ENCODE measurements at regions not wholly inside any gene's neighbourhood (a gene's known extent, or its start where the extent isn't known, plus 50 kb on each side); places are given as distances from the start of the nearest gene placed in this dataset.
"Not testable (repeated sequence)": the region's sequence is repeated elsewhere in the genome, so short reads cannot be mapped to it uniquely, and the experiment has no call there.

- no peak for DNase-seq (ENCODE audit: low read depth, low spot score)
- H3K9me3 ChIP-seq (ENCODE audit: control insufficient read depth, insufficient read depth, low read length) = no peaks in the 10 kb centered on the region
- no peak overlapping the region for H3K27ac ChIP-seq (ENCODE audit: low read length)
- H3K36me3 ChIP-seq (ENCODE audit: control insufficient read depth, insufficient read depth, low read length) = no peaks in the 10 kb centered on the region
- no peak overlapping the region for H3K4me3 ChIP-seq (ENCODE audit: low read length)
- no peaks in the 10 kb centered on the region for H3K27me3 ChIP-seq (ENCODE audit: control insufficient read depth, insufficient read depth, low read length)
- no CpG with 5 or more reads among the region's 2 CpGs for WGBS (ENCODE audit: insufficient coverage, insufficient read length)
- no peaks in the 10 kb centered on the region for H3K4me1 ChIP-seq (ENCODE audit: control insufficient read depth, insufficient read depth, low read length)
These were observed 329.1 kb upstream of the ZNF608 start for GRCh38 chr5:125075567-125075966.

GRCh38 chr5:125079028-125079427 is 332.6 kb upstream of the ZNF608 start:
- DNase-seq (ENCODE audit: low read depth, low spot score); H3K27ac ChIP-seq (ENCODE audit: low read length); H3K4me3 ChIP-seq (ENCODE audit: low read length); H3K9me3 ChIP-seq (ENCODE audit: control insufficient read depth, insufficient read depth, low read length); H3K4me1 ChIP-seq (ENCODE audit: control insufficient read depth, insufficient read depth, low read length); H3K27me3 ChIP-seq (ENCODE audit: control insufficient read depth, insufficient read depth, low read length); H3K36me3 ChIP-seq (ENCODE audit: control insufficient read depth, insufficient read depth, low read length): not testable (repeated sequence)
- WGBS (ENCODE audit: insufficient coverage, insufficient read length) = no CpG with 5 or more reads among the region's 5 CpGs

GRCh38 chr5:125081101-125081500 is 334.7 kb upstream of the ZNF608 start:
- no peaks in the 10 kb centered on the region for H3K4me1 ChIP-seq (ENCODE audit: control insufficient read depth, insufficient read depth, low read length)
- no peaks in the 10 kb centered on the region for H3K27me3 ChIP-seq (ENCODE audit: control insufficient read depth, insufficient read depth, low read length)
- no peaks in the 10 kb centered on the region for H3K9me3 ChIP-seq (ENCODE audit: control insufficient read depth, insufficient read depth, low read length)
- no CpG with 5 or more reads among the region's 3 CpGs for WGBS (ENCODE audit: insufficient coverage, insufficient read length)
- H3K27ac ChIP-seq (ENCODE audit: low read length) = no peak overlapping the region
- H3K36me3 ChIP-seq (ENCODE audit: control insufficient read depth, insufficient read depth, low read length) = no peaks in the 10 kb centered on the region
- H3K4me3 ChIP-seq (ENCODE audit: low read length) = no peak overlapping the region
- no peak for DNase-seq (ENCODE audit: low read depth, low spot score)

- no peaks in the 10 kb centered on the region for H3K36me3 ChIP-seq (ENCODE audit: control insufficient read depth, insufficient read depth, low read length)
- DNase-seq (ENCODE audit: low read depth, low spot score) = no peak
- H3K4me1 ChIP-seq (ENCODE audit: control insufficient read depth, insufficient read depth, low read length) = no peaks in the 10 kb centered on the region
- H3K9me3 ChIP-seq (ENCODE audit: control insufficient read depth, insufficient read depth, low read length) = no peaks in the 10 kb centered on the region
- H3K27me3 ChIP-seq (ENCODE audit: control insufficient read depth, insufficient read depth, low read length) = no peaks in the 10 kb centered on the region
- no peak overlapping the region for H3K4me3 ChIP-seq (ENCODE audit: low read length)
- H3K27ac ChIP-seq (ENCODE audit: low read length) = no peak overlapping the region
These were observed 337.5 kb upstream of the ZNF608 start for GRCh38 chr5:125083981-125084380.

GRCh38 chr5:125085797-125086505 is 339.5 kb upstream of the ZNF608 start:
- no CpG with 5 or more reads among the region's 2 CpGs for WGBS (ENCODE audit: insufficient coverage, insufficient read length)
- Histone ChIP-seq H3K27ac (ENCODE audit: low read length) (no peak overlapping the region), H3K9me3 (ENCODE audit: control insufficient read depth, insufficient read depth, low read length) (no peaks in the 10 kb centered on the region), H3K36me3 (ENCODE audit: control insufficient read depth, insufficient read depth, low read length) (no peaks in the 10 kb centered on the region), H3K4me1 (ENCODE audit: control insufficient read depth, insufficient read depth, low read length) (no peaks in the 10 kb centered on the region), H3K27me3 (ENCODE audit: control insufficient read depth, insufficient read depth, low read length) (no peaks in the 10 kb centered on the region), H3K4me3 (ENCODE audit: low read length) (no peak overlapping the region)
- DNase-seq (ENCODE audit: low read depth, low spot score) = no peak

- no peak overlapping the region for H3K27ac ChIP-seq (ENCODE audit: low read length)
- H3K4me3 ChIP-seq (ENCODE audit: low read length) = no peak overlapping the region
- no CpG with 5 or more reads among the region's 27 CpGs for WGBS (ENCODE audit: insufficient coverage, insufficient read length)
- no peaks in the 10 kb centered on the region for H3K27me3 ChIP-seq (ENCODE audit: control insufficient read depth, insufficient read depth, low read length)
- no peaks in the 10 kb centered on the region for H3K36me3 ChIP-seq (ENCODE audit: control insufficient read depth, insufficient read depth, low read length)
- no peaks in the 10 kb centered on the region for H3K9me3 ChIP-seq (ENCODE audit: control insufficient read depth, insufficient read depth, low read length)
- no peaks in the 10 kb centered on the region for H3K4me1 ChIP-seq (ENCODE audit: control insufficient read depth, insufficient read depth, low read length)
- no peak for DNase-seq (ENCODE audit: low read depth, low spot score)
These were observed 342.2 kb upstream of the ZNF608 start for GRCh38 chr5:125088522-125089105.

- WGBS (ENCODE audit: insufficient coverage, insufficient read length) = no CpG with 5 or more reads among the region's 3 CpGs
These were observed 345.7 kb upstream of the ZNF608 start for GRCh38 chr5:125092138-125092537.

GRCh38 chr5:125093776-125094175 is 347.3 kb upstream of the ZNF608 start:
- no peak overlapping the region for H3K4me3 ChIP-seq (ENCODE audit: low read length)
- no peaks in the 10 kb centered on the region for H3K9me3 ChIP-seq (ENCODE audit: control insufficient read depth, insufficient read depth, low read length)
- no peaks in the 10 kb centered on the region for H3K36me3 ChIP-seq (ENCODE audit: control insufficient read depth, insufficient read depth, low read length)
- no peak overlapping the region for H3K27ac ChIP-seq (ENCODE audit: low read length)
- DNase-seq (ENCODE audit: low read depth, low spot score) = no peak
- H3K4me1 ChIP-seq (ENCODE audit: control insufficient read depth, insufficient read depth, low read length) = no peaks in the 10 kb centered on the region
- no peaks in the 10 kb centered on the region for H3K27me3 ChIP-seq (ENCODE audit: control insufficient read depth, insufficient read depth, low read length)
- WGBS (ENCODE audit: insufficient coverage, insufficient read length) = no CpG with 5 or more reads among the region's 3 CpGs

More at GRCh38 chr5:125092138-125092537, 345.7 kb upstream of the ZNF608 start:
- H3K9me3 ChIP-seq (ENCODE audit: control insufficient read depth, insufficient read depth, low read length); H3K4me3 ChIP-seq (ENCODE audit: low read length); H3K4me1 ChIP-seq (ENCODE audit: control insufficient read depth, insufficient read depth, low read length); H3K27ac ChIP-seq (ENCODE audit: low read length); DNase-seq (ENCODE audit: low read depth, low spot score); H3K36me3 ChIP-seq (ENCODE audit: control insufficient read depth, insufficient read depth, low read length); H3K27me3 ChIP-seq (ENCODE audit: control insufficient read depth, insufficient read depth, low read length): not testable (repeated sequence)

GRCh38 chr5:125100342-125100741 is 353.9 kb upstream of the ZNF608 start:
- WGBS (ENCODE audit: insufficient coverage, insufficient read length) = no CpG with 5 or more reads among the region's 1 CpG

GRCh38 chr5:125100951-125101350 is 354.5 kb upstream of the ZNF608 start:
- Histone ChIP-seq H3K4me1 (ENCODE audit: control insufficient read depth, insufficient read depth, low read length) (no peaks in the 10 kb centered on the region), H3K4me3 (ENCODE audit: low read length) (no peak overlapping the region), H3K27ac (ENCODE audit: low read length) (no peak overlapping the region), H3K27me3 (ENCODE audit: control insufficient read depth, insufficient read depth, low read length) (no peaks in the 10 kb centered on the region), H3K36me3 (ENCODE audit: control insufficient read depth, insufficient read depth, low read length) (no peaks in the 10 kb centered on the region), H3K9me3 (ENCODE audit: control insufficient read depth, insufficient read depth, low read length) (no peaks in the 10 kb centered on the region)
- no CpG with 5 or more reads among the region's 4 CpGs for WGBS (ENCODE audit: insufficient coverage, insufficient read length)
- no peak for DNase-seq (ENCODE audit: low read depth, low spot score)

More at GRCh38 chr5:125100342-125100741, 353.9 kb upstream of the ZNF608 start:
- no peaks in the 10 kb centered on the region for H3K27me3 ChIP-seq (ENCODE audit: control insufficient read depth, insufficient read depth, low read length)
- no peaks in the 10 kb centered on the region for H3K9me3 ChIP-seq (ENCODE audit: control insufficient read depth, insufficient read depth, low read length)
- no peaks in the 10 kb centered on the region for H3K4me1 ChIP-seq (ENCODE audit: control insufficient read depth, insufficient read depth, low read length)
- H3K27ac ChIP-seq (ENCODE audit: low read length) = no peak overlapping the region
- no peaks in the 10 kb centered on the region for H3K36me3 ChIP-seq (ENCODE audit: control insufficient read depth, insufficient read depth, low read length)
- DNase-seq (ENCODE audit: low read depth, low spot score) = no peak
- no peak overlapping the region for H3K4me3 ChIP-seq (ENCODE audit: low read length)

- H3K27ac ChIP-seq (ENCODE audit: low read length) = no peak overlapping the region
- WGBS (ENCODE audit: insufficient coverage, insufficient read length) = no CpG with 5 or more reads among the region's 1 CpG
- no peaks in the 10 kb centered on the region for H3K27me3 ChIP-seq (ENCODE audit: control insufficient read depth, insufficient read depth, low read length)
- no peaks in the 10 kb centered on the region for H3K9me3 ChIP-seq (ENCODE audit: control insufficient read depth, insufficient read depth, low read length)
- DNase-seq (ENCODE audit: low read depth, low spot score) = no peak
- H3K4me3 ChIP-seq (ENCODE audit: low read length) = no peak overlapping the region
- no peaks in the 10 kb centered on the region for H3K36me3 ChIP-seq (ENCODE audit: control insufficient read depth, insufficient read depth, low read length)
- no peaks in the 10 kb centered on the region for H3K4me1 ChIP-seq (ENCODE audit: control insufficient read depth, insufficient read depth, low read length)
These were observed 357.0 kb upstream of the ZNF608 start for GRCh38 chr5:125103459-125103858.
